Kidney epithelial cell (primary cell): ENCODE measurements at regions not wholly inside any gene's neighbourhood (a gene's known extent, or its start where the extent isn't known, plus 50 kb on each side); places are given as distances from the start of the nearest gene placed in this dataset.

ENCODE experiments used
- DNase-seq: peaks from one replicate; pipeline ENCODE4 v3.0.0-alpha.2; 2010; ENCODE audit warnings: low read depth
- H3K27me3 ChIP-seq: 2 replicates; pipeline ENCODE4 v1.6.0; 2011; ENCODE audit warnings: low read length; ENCODE audit not compliant: control insufficient read depth, insufficient read depth
- H3K36me3 ChIP-seq: 2 replicates; pipeline ENCODE4 v1.5.1; 2011; ENCODE audit warnings: low read length; ENCODE audit not compliant: control insufficient read depth, insufficient read depth
- H3K4me3 ChIP-seq: 2 replicates; pipeline ENCODE4 v1.5.1; 2011; ENCODE audit warnings: low read depth, mild to moderate bottlenecking, control low read depth, low read length
- TF ChIP-seq, protein P1 (sequence below): IDR thresholded peaks from 2 replicates; pipeline ENCODE4 v1.5.1; 2011; ENCODE audit warnings: mild to moderate bottlenecking, moderate library complexity, low read length, control low read depth, inconsistent platforms; ENCODE audit not compliant: insufficient read depth, poor library complexity, severe bottlenecking

DNA sequence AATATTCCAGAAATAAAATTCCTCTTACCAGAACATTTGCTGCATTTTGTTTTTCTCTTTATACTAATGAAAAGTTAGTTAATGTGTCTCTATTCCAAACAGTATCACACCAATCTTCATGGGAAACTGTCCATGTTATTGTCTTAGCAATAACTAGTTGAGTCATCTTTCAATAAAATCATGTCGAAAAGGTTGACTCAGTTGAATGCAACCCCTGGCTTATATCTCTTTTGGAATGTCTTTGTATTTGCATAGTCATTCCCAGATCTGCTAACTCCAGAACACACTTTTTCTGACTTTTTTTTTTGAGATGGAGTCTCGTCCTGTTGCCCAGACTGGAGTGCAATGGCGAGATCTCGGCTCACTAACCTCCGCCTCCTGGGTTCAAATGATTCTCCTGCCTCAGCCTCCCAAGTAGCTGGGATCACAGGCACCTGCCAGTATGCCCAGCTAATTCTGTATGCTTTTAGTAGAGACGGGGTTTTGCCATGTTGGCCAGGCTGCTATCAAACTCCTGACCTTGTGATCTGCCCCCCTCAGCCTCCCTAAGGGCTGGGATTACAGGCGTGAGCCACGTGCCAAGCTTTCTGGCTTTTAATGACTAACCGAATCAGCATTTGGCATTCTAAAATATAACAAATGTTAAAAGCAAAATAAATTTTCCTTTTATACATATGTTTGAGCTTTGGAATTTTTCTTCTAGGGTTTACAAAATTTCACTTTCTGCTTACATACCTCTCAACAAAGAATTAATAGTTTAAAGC lies 133.2 kb upstream of the GULP1 start:
- H3K36me3 ChIP-seq: no peaks in the 10 kb centered on the region
- no peak for DNase-seq
- TF ChIP-seq, protein P1, sequence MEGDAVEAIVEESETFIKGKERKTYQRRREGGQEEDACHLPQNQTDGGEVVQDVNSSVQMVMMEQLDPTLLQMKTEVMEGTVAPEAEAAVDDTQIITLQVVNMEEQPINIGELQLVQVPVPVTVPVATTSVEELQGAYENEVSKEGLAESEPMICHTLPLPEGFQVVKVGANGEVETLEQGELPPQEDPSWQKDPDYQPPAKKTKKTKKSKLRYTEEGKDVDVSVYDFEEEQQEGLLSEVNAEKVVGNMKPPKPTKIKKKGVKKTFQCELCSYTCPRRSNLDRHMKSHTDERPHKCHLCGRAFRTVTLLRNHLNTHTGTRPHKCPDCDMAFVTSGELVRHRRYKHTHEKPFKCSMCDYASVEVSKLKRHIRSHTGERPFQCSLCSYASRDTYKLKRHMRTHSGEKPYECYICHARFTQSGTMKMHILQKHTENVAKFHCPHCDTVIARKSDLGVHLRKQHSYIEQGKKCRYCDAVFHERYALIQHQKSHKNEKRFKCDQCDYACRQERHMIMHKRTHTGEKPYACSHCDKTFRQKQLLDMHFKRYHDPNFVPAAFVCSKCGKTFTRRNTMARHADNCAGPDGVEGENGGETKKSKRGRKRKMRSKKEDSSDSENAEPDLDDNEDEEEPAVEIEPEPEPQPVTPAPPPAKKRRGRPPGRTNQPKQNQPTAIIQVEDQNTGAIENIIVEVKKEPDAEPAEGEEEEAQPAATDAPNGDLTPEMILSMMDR: no peak
- no peak overlapping the region for H3K4me3 ChIP-seq
- no peaks in the 10 kb centered on the region for H3K27me3 ChIP-seq

DNA sequence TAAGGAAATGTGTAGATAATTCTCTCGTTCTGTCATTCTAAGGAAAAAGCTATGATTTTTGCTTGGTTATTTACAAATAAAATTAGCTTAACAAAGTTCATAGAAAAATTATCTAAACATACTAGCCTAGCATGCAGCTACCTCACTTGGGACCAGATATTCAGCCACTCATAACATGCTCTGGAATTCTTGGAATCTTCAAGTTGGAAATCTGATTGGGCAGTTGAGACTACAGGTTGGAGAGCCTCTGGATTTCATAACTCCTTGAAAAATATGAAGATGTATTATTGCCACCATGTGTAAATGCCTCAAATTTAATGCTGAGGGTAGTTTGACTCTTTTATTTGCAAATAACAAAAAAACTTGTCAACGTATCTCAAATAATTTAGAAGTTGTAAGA lies 132.2 kb upstream of the GULP1 start:
- Histone ChIP-seq H3K27me3 (no peaks in the 10 kb centered on the region), H3K4me3 (no peak overlapping the region), H3K36me3 (no peaks in the 10 kb centered on the region)
- TF ChIP-seq, protein P1: no peak
- no peak for DNase-seq

DNA sequence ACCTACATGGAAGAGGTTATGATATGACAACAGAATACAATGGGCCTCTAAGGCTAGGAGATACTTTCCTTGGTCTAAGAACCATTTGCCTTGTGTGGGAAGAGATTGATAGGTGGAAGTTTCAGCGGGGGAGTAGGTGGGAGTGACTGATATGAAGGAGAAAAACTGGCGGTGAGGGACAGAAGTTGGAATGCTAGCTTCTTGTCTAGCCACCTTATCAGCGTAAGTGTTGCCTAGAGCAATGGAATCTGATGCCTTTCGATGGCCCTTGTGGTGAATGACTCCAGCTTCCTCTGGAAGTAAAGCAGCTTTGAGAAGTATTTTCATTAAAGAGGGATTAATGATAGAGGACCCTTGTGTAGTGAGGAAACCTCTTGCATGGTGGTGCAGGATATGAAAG lies 121.3 kb upstream of the GULP1 start:
- Histone ChIP-seq H3K27me3 (no peaks in the 10 kb centered on the region), H3K36me3 (no peaks in the 10 kb centered on the region), H3K4me3 (no peak overlapping the region)
- TF ChIP-seq, protein P1: no peak
- DNase-seq: no peak

DNA sequence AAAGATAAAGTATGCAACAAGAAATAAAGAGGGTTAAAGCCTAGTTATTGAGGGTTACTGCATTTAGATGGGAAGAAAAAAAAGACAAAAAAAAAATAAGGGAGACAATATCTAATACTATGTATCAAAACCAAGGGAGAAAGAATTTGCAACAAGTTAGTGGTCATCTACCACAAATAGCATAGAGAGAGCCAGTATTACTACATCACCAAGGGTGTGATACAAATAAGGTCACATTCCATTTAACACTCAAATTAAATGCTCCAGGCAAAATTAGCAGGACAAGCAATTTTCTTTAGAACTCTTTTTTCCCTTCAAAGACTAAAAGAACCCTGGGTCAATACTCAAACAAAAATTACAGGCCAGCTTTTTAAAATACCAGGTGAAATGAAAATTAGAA lies 115.1 kb upstream of the GULP1 start:
- TF ChIP-seq, protein P1: no peak
- no peak for DNase-seq
- Histone ChIP-seq H3K4me3 (no peak overlapping the region), H3K27me3 (no peaks in the 10 kb centered on the region), H3K36me3 (no peaks in the 10 kb centered on the region)

DNA sequence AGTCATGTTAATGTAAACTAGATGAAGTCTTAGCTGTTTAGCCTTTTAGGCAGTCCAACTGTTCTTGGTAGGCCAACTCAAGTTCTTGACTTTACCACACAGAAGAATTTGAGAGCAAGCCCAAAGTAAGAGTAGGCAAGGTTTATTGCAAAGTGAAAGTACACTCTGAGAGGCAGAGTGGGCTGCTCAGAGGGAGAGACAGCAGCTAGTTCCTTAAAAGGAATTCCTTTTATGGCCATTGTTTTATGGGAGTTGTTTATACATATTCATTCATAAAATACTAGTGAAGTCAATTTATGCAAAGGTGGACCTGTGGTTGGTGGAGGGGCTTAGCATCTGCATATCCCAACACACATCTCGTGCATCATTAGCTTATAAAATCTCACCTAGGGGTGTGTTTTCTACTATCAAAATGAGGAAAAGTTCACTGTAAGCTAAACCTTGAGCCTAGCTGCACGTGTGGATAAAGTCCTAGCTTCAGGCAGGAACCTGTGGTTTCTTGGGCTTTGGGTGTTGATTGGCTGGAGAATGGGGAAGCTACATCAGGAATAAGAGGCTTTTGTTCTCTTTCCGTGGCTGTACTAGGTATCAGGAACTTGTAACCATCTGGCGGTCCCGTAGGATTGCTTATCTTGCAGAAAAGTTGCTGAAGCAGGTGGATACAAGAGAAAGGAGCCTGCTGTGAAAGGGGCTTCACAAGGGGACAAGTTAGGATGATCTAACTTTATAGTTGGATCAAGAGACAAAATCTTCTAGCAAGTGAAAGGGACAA lies 110.4 kb upstream of the GULP1 start:
- TF ChIP-seq, protein P1: no peak
- no peaks in the 10 kb centered on the region for H3K27me3 ChIP-seq
- no peaks in the 10 kb centered on the region for H3K36me3 ChIP-seq
- no peak overlapping the region for H3K4me3 ChIP-seq
- no peak for DNase-seq
